ENCODE measurements at regions not wholly inside any gene's neighbourhood (a gene's known extent, or its start where the extent isn't known, plus 50 kb on each side); places are given as distances from the start of the nearest gene placed in this dataset.

DNA sequence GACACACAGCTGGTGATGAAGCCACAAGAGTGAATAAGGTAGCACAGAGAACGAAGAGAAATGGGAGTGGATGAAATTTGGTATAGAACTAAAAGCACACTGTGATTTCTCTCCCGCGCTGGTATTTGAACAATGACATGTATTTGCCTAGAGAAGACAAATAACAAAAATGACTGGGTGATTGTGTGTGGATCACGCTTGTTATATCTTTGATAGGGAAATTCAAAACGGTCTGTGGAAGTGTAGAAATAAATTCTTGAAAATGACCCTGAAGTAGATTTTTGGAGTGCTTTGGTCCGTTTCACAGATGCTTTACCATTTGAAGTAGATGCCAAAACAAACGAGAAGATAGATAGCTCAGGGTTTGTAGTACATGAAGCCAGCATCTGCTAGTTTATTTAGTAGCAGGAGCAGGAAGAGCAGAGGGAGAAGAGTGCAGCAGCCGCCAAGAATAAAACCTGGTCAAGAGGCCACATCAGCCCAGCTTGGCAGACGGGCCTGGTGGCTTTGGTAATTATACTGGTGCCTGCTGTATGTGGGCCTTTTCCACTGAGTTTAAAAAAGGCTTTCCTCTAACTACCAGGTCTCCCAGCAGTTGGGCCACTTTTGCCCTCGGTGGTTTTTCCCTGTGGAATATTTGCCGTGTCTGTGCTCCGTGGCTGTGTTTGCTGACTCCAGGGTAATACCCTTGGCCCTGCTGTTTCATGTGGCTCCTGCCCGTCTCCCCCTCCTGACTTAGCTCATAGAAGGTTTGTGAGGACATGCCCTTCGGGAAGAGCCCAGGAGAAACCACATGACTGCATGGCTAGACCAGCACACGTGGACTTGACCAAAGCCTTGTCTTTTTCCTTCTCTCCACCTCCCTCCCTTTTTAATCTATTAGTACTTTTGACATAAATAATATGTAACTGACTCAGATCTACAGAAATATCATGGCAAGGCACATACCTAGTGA lies 294.0 kb downstream of the SOX4 start:
- H3K4me2 ChIP-seq (ENCODE audit: low read depth, low read length), result no peak overlapping the region
- H2AFZ ChIP-seq (ENCODE audit: low read length), result no peak overlapping the region
- H3K4me3 ChIP-seq (ENCODE audit: low read length), result no peak overlapping the region
- H3K9me2 ChIP-seq (replicated peaks; ENCODE audit: insufficient read depth, low read length), result no peaks in the 10 kb centered on the region
- H3K4me1 ChIP-seq (ENCODE audit: low read length), result no peaks in the 10 kb centered on the region
- H3F3A ChIP-seq (ENCODE audit: insufficient read depth, low read length), result no peaks in the 10 kb centered on the region
- no peaks in the 10 kb centered on the region for H3K36me3 ChIP-seq (replicated peaks; ENCODE audit: insufficient read depth, low read length)
- no peaks in the 10 kb centered on the region for H3K9me3 ChIP-seq (replicated peaks; ENCODE audit: insufficient read depth, low read length)
- H3K27me3 ChIP-seq (replicated peaks; ENCODE audit: insufficient read depth, low read length), result no peaks in the 10 kb centered on the region
- TF ChIP-seq CTCF (IDR thresholded peaks at IDR 0.05; ENCODE audit: low read length) (no peak), EZH2 (optimal IDR thresholded peaks at IDR 0.05; ENCODE audit: low read depth, low read length) (no peak), EZH2phosphoT487 (IDR thresholded peaks at IDR 0.05; ENCODE audit: low read length) (no peak)
- no peaks in the 10 kb centered on the region for H3K79me2 ChIP-seq (ENCODE audit: low read length)
- DNase-seq, result no peak
- H4K20me1 ChIP-seq (ENCODE audit: insufficient read depth, low read length), result no peaks in the 10 kb centered on the region
- no peak overlapping the region for H3K9ac ChIP-seq (ENCODE audit: low read length)
- H3K27ac ChIP-seq (ENCODE audit: low read length), result no peak overlapping the region

GRCh38 chr6:21891080-21891479 lies 297.5 kb downstream of the SOX4 start:
- DNase-seq, result no peak
- no peaks in the 10 kb centered on the region for H3K79me2 ChIP-seq (ENCODE audit: low read length)
- H3K27ac ChIP-seq (ENCODE audit: low read length), result no peak overlapping the region
- TF ChIP-seq CTCF (IDR thresholded peaks at IDR 0.05; ENCODE audit: low read length) (no peak), EZH2phosphoT487 (IDR thresholded peaks at IDR 0.05; ENCODE audit: low read length) (no peak), EZH2 (optimal IDR thresholded peaks at IDR 0.05; ENCODE audit: low read depth, low read length) (no peak)
- no peaks in the 10 kb centered on the region for H3K9me3 ChIP-seq (replicated peaks; ENCODE audit: insufficient read depth, low read length)
- no peaks in the 10 kb centered on the region for H3K4me1 ChIP-seq (ENCODE audit: low read length)
- H2AFZ ChIP-seq (ENCODE audit: low read length), result no peak overlapping the region
- no peaks in the 10 kb centered on the region for H3F3A ChIP-seq (ENCODE audit: insufficient read depth, low read length)
- no peaks in the 10 kb centered on the region for H4K20me1 ChIP-seq (ENCODE audit: insufficient read depth, low read length)
- no peaks in the 10 kb centered on the region for H3K36me3 ChIP-seq (replicated peaks; ENCODE audit: insufficient read depth, low read length)
- no peak overlapping the region for H3K4me3 ChIP-seq (ENCODE audit: low read length)
- no peak overlapping the region for H3K4me2 ChIP-seq (ENCODE audit: low read depth, low read length)
- H3K27me3 ChIP-seq (replicated peaks; ENCODE audit: insufficient read depth, low read length), result no peaks in the 10 kb centered on the region
- H3K9ac ChIP-seq (ENCODE audit: low read length), result no peak overlapping the region
- H3K9me2 ChIP-seq (replicated peaks; ENCODE audit: insufficient read depth, low read length), result no peaks in the 10 kb centered on the region

- Histone ChIP-seq H3K27me3 (replicated peaks; ENCODE audit: insufficient read depth, low read length) (no peaks in the 10 kb centered on the region), H2AFZ (ENCODE audit: low read length) (no peak overlapping the region), H3F3A (ENCODE audit: insufficient read depth, low read length) (no peaks in the 10 kb centered on the region), H3K79me2 (ENCODE audit: low read length) (no peaks in the 10 kb centered on the region), H3K4me1 (ENCODE audit: low read length) (no peaks in the 10 kb centered on the region), H3K4me2 (ENCODE audit: low read depth, low read length) (no peak overlapping the region), H3K36me3 (replicated peaks; ENCODE audit: insufficient read depth, low read length) (no peaks in the 10 kb centered on the region), H3K4me3 (ENCODE audit: low read length) (no peak overlapping the region), H3K27ac (ENCODE audit: low read length) (no peak overlapping the region), H4K20me1 (ENCODE audit: insufficient read depth, low read length) (no peaks in the 10 kb centered on the region), H3K9me2 (replicated peaks; ENCODE audit: insufficient read depth, low read length) (no peaks in the 10 kb centered on the region), H3K9me3 (replicated peaks; ENCODE audit: insufficient read depth, low read length) (no peaks in the 10 kb centered on the region), H3K9ac (ENCODE audit: low read length) (no peak overlapping the region)
- no peak for DNase-seq
- TF ChIP-seq EZH2 (optimal IDR thresholded peaks at IDR 0.05; ENCODE audit: low read depth, low read length) (no peak), EZH2phosphoT487 (IDR thresholded peaks at IDR 0.05; ENCODE audit: low read length) (no peak), CTCF (IDR thresholded peaks at IDR 0.05; ENCODE audit: low read length) (no peak)
Observed at GRCh38 chr6:21893793-21894192, 300.2 kb downstream of the SOX4 start.

Measured in MM.1S (cell line).